ENCODE measurements at regions not wholly inside any gene's neighbourhood (a gene's known extent, or its start where the extent isn't known, plus 50 kb on each side); places are given as distances from the start of the nearest gene placed in this dataset.

DNA sequence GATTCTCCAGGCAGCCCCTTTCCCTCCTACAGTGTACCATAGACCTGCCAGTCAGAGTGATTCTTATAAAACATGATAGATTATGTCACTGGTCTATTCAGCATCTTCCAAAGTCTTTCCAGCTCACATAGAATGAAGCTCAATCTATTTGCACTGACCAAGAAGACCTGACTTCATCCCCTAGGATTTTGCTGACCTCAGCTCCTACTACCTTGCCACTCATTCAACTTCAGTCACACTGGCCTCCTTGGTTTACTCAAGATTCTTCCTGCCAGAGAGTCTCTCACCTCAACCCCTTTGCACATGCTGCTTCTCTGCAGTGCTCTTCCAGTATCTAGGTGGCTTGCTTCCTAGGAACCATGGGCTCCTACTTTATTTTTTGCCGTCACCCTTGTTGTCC is 392.9 kb downstream of the PID1 start:
- TF ChIP-seq CTCF (IDR thresholded peaks at IDR 0.05) (no peak), EP300 (IDR thresholded peaks at IDR 0.05) (no peak)
